Hepatocyte (in vitro differentiated cells): ENCODE measurements at regions not wholly inside any gene's neighbourhood (a gene's known extent, or its start where the extent isn't known, plus 50 kb on each side); places are given as distances from the start of the nearest gene placed in this dataset.

Experiments
- DNase-seq: peaks from one replicate; pipeline ENCODE4 v3.0.0-alpha.2; 2016; ENCODE audit warnings: low spot score
- H2AFZ ChIP-seq: fragments of 200-600 bp; sonication (generic); 2 replicates; pipeline ENCODE4 v1.6.0; 2016; ENCODE audit warnings: antibody characterized with exemption, mild to moderate bottlenecking
- H3K27ac ChIP-seq: fragments of 200-600 bp; sonication (generic); 2 replicates; pipeline ENCODE4 v1.5.1; 2016; ENCODE audit warnings: mild to moderate bottlenecking
- H3K27me3 ChIP-seq: fragments of 200-600 bp; sonication (generic); 2 replicates; pipeline ENCODE4 v1.6.1; 2016
- H3K36me3 ChIP-seq: fragments of 200-600 bp; sonication (generic); replicated peaks from 2 replicates; pipeline ENCODE4 v1.5.1; 2016; ENCODE audit warnings: low read depth; ENCODE audit not compliant: insufficient read depth
- H3K4me1 ChIP-seq: fragments of 200-600 bp; sonication (generic); 2 replicates; pipeline ENCODE4 v1.5.1; 2016; ENCODE audit warnings: mild to moderate bottlenecking, moderate library complexity; ENCODE audit not compliant: insufficient read depth
- H3K4me2 ChIP-seq: fragments of 200-600 bp; sonication (generic); 2 replicates; pipeline ENCODE4 v1.6.0; 2016
- H3K4me3 ChIP-seq: fragments of 200-600 bp; sonication (generic); 2 replicates; pipeline ENCODE4 v1.5.1; 2016; ENCODE audit warnings: mild to moderate bottlenecking
- H3K79me2 ChIP-seq: fragments of 200-600 bp; sonication (generic); 2 replicates; pipeline ENCODE4 v1.6.0; 2017; ENCODE audit warnings: mild to moderate bottlenecking
- H3K9me2 ChIP-seq: fragments of 200-600 bp; sonication (generic); replicated peaks from 2 replicates; pipeline ENCODE4 v1.6.0; 2017; ENCODE audit warnings: mild to moderate bottlenecking; ENCODE audit not compliant: insufficient read depth
- H3K9me3 ChIP-seq: fragments of 200-600 bp; sonication (generic); 2 replicates; pipeline ENCODE4 v1.5.1; 2016; ENCODE audit warnings: low read depth, mild to moderate bottlenecking
- H4K20me1 ChIP-seq: fragments of 200-600 bp; sonication (generic); 2 replicates; pipeline ENCODE4 v1.6.0; 2016; ENCODE audit warnings: mild to moderate bottlenecking; ENCODE audit not compliant: insufficient read depth, poor library complexity, severe bottlenecking
- EZH2 ChIP-seq: fragments of 200-600 bp; sonication (generic); IDR thresholded peaks from 2 replicates; pipeline ENCODE4 v1.6.1; 2016; ENCODE audit warnings: antibody characterized with exemption, mild to moderate bottlenecking, borderline replicate concordance
- EZH2phosphoT487 ChIP-seq: fragments of 200-600 bp; sonication (generic); IDR thresholded peaks from one replicate; pipeline ENCODE4 v1.6.1; 2018; ENCODE audit warnings: antibody characterized with exemption, mild to moderate bottlenecking, low read depth, moderate library complexity; ENCODE audit not compliant: unreplicated experiment, severe bottlenecking
- WGBS: methylation state at CpG from one replicate; pipeline ENCODE4 v1.1.6; 2016; ENCODE audit warnings: low lambda C conversion rate; ENCODE audit errors: missing lambda C conversion rate; 5-methylcytosine and 5-hydroxymethylcytosine counted together
- TF ChIP-seq, protein P1 (sequence below): fragments of 200-600 bp; sonication (generic); IDR thresholded peaks from 2 replicates; pipeline ENCODE4 v1.5.1; 2016; ENCODE audit warnings: antibody characterized with exemption, mild to moderate bottlenecking; ENCODE audit not compliant: poor library complexity

GRCh38 chr3:3665546-3665945, 133.7 kb upstream of the LRRN1 start:
- Histone ChIP-seq H3K4me3 (no peak overlapping the region), H4K20me1 (no peaks in the 10 kb centered on the region), H3K27me3 (no peaks in the 10 kb centered on the region), H3K79me2 (no peaks in the 10 kb centered on the region), H3K36me3 (no peaks in the 10 kb centered on the region), H3K4me2 (no peak overlapping the region), H3K9me2 (no peaks in the 10 kb centered on the region), H3K9me3 (no peaks in the 10 kb centered on the region), H3K27ac (no peak overlapping the region), H2AFZ (no peak overlapping the region), H3K4me1 (no peaks in the 10 kb centered on the region)
- no peak for TF ChIP-seq EZH2
- WGBS, result 56% methylated on average over 2 of the region's 2 CpGs
- DNase-seq, result no peak

GRCh38 chr3:3664935-3665334, 134.3 kb upstream of the LRRN1 start:
- Histone ChIP-seq H3K9me3 (no peaks in the 10 kb centered on the region), H3K27ac (no peak overlapping the region), H3K79me2 (no peaks in the 10 kb centered on the region), H3K9me2 (no peaks in the 10 kb centered on the region), H3K4me1 (no peaks in the 10 kb centered on the region), H2AFZ (no peak overlapping the region), H4K20me1 (no peaks in the 10 kb centered on the region), H3K4me3 (no peak overlapping the region), H3K36me3 (no peaks in the 10 kb centered on the region), H3K4me2 (no peak overlapping the region), H3K27me3 (no peaks in the 10 kb centered on the region)
- DNase-seq, result no peak
- TF ChIP-seq EZH2phosphoT487, result no peak
- TF ChIP-seq EZH2, result no peak
- TF ChIP-seq, protein P1, sequence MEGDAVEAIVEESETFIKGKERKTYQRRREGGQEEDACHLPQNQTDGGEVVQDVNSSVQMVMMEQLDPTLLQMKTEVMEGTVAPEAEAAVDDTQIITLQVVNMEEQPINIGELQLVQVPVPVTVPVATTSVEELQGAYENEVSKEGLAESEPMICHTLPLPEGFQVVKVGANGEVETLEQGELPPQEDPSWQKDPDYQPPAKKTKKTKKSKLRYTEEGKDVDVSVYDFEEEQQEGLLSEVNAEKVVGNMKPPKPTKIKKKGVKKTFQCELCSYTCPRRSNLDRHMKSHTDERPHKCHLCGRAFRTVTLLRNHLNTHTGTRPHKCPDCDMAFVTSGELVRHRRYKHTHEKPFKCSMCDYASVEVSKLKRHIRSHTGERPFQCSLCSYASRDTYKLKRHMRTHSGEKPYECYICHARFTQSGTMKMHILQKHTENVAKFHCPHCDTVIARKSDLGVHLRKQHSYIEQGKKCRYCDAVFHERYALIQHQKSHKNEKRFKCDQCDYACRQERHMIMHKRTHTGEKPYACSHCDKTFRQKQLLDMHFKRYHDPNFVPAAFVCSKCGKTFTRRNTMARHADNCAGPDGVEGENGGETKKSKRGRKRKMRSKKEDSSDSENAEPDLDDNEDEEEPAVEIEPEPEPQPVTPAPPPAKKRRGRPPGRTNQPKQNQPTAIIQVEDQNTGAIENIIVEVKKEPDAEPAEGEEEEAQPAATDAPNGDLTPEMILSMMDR, result no peak
- WGBS, result 54% methylated on average over 5 of the region's 5 CpGs

DNA sequence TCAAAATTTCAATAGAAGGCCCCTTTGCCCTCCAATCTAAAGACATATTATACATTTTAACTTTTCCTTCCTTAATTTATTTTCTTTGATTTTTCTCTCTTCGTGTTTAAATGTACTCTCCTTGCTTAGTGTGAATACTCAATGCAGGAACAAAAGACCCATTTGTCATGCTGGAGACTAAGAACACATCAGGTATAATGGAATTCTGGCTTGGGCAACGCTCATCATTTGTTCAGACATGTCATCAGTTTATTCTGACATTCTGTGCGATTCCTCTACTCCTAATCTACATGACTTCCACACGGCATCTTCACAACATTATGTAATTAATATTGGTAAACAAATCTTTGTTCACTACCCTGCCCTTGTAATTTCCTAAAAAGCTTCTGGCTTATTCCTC, 136.6 kb upstream of the LRRN1 start:
- Histone ChIP-seq H4K20me1 (no peaks in the 10 kb centered on the region), H3K9me2 (no peaks in the 10 kb centered on the region), H3K4me2 (no peak overlapping the region), H3K36me3 (no peaks in the 10 kb centered on the region), H3K4me3 (no peak overlapping the region), H3K79me2 (no peaks in the 10 kb centered on the region), H3K27me3 (no peaks in the 10 kb centered on the region), H3K27ac (no peak overlapping the region), H3K4me1 (no peaks in the 10 kb centered on the region), H3K9me3 (no peaks in the 10 kb centered on the region), H2AFZ (no peak overlapping the region)
- WGBS, result 90% methylated on average over 4 of the region's 4 CpGs
- TF ChIP-seq EZH2phosphoT487 (no peak), EZH2 (no peak)
- TF ChIP-seq, protein P1, result no peak
- DNase-seq, result no peak

- no peak overlapping the region for H3K4me2 ChIP-seq
- no peaks in the 10 kb centered on the region for H3K9me3 ChIP-seq
- no peaks in the 10 kb centered on the region for H3K36me3 ChIP-seq
- no peaks in the 10 kb centered on the region for H3K9me2 ChIP-seq
- H3K27me3 ChIP-seq, result no peaks in the 10 kb centered on the region
- no peak for DNase-seq
- H3K4me3 ChIP-seq, result no peak overlapping the region
- no peaks in the 10 kb centered on the region for H3K4me1 ChIP-seq
- H4K20me1 ChIP-seq, result no peaks in the 10 kb centered on the region
- no peak overlapping the region for H3K27ac ChIP-seq
- 88% methylated on average over 2 of the region's 2 CpGs for WGBS
- TF ChIP-seq, protein P1, result no peak
- TF ChIP-seq EZH2phosphoT487, result no peak
- TF ChIP-seq EZH2, result no peak
- no peak overlapping the region for H2AFZ ChIP-seq
- H3K79me2 ChIP-seq, result no peaks in the 10 kb centered on the region
Observed at GRCh38 chr3:3654916-3655315, 144.3 kb upstream of the LRRN1 start.
